ENCODE measurements at regions not wholly inside any gene's neighbourhood (a gene's known extent, or its start where the extent isn't known, plus 50 kb on each side); places are given as distances from the start of the nearest gene placed in this dataset.

- Histone ChIP-seq H3K27ac (ENCODE audit: low read depth, low read length, poor library complexity, severe bottlenecking) (no peak overlapping the region), H4K20me1 (ENCODE audit: insufficient read depth, low read length) (no peaks in the 10 kb centered on the region), H3K36me3 (ENCODE audit: insufficient read depth, low read length) (no peaks in the 10 kb centered on the region), H2AFZ (ENCODE audit: low read length) (no peak overlapping the region), H3K79me2 (ENCODE audit: insufficient read depth, low read depth, low read length) (no peaks in the 10 kb centered on the region), H3K4me1 (ENCODE audit: insufficient read depth, low read length, poor library complexity, severe bottlenecking) (no peaks in the 10 kb centered on the region), H3K4me3 (ENCODE audit: low read depth, low read length, poor library complexity, severe bottlenecking) (no peak overlapping the region), H3K4me2 (ENCODE audit: low read length) (no peak overlapping the region), H3K9me3 (ENCODE audit: low read length) (no peaks in the 10 kb centered on the region), H3K9me2 (ENCODE audit: insufficient read depth, low read length) (no peaks in the 10 kb centered on the region)
- intact Hi-C loops (cut with micrococcal nuclease; ENCODE audit: unreplicated experiment) = no loop called here
- POLR2A ChIA-PET = no interaction called here
- CTCF ChIA-PET (ENCODE audit: unreplicated experiment) = interaction anchor here (0.6 kb wide), 1 partner anchor 996 kb away, joined by 3 read pairs; no protein-coding TSS in a partner anchor
- TF ChIP-seq CTCF (conservative IDR thresholded peaks at IDR 0.05; ENCODE audit: low read length) (no peak), EZH2phosphoT487 (IDR thresholded peaks at IDR 0.05; ENCODE audit: borderline replicate concordance, low read depth, low read length) (no peak)
- no TSS peak for BruUV-seq (replicated peaks)
- DNase-seq (ENCODE audit: low spot score) = no peak
These were observed 586.4 kb downstream of the HTR1A start for GRCh38 chr5:63375851-63376250.

DNA sequence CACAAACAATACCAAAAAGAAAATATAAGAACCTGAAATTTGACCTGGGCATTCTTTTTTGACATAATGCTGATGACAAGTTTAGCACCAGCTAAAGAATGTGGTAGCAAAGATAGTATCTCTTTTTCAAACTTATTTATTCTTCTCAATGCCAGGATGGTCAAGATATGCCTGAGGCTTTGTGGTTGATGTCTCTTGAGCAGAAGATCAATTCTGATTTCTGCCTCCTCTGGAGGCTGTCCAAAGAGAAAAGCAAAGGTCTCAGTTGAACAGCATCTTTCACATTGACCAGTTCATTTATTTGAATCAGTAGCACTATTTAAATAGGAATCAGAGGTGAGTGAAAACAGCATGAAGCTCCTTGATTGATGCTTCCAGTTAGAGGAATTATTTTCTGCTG, 588.2 kb downstream of the HTR1A start:
- Histone ChIP-seq H3K79me2 (ENCODE audit: insufficient read depth, low read depth, low read length) (no peaks in the 10 kb centered on the region), H3K36me3 (ENCODE audit: insufficient read depth, low read length) (no peaks in the 10 kb centered on the region), H3K4me3 (ENCODE audit: low read depth, low read length, poor library complexity, severe bottlenecking) (no peak overlapping the region), H3K4me1 (ENCODE audit: insufficient read depth, low read length, poor library complexity, severe bottlenecking) (no peaks in the 10 kb centered on the region), H3K4me2 (ENCODE audit: low read length) (no peak overlapping the region), H4K20me1 (ENCODE audit: insufficient read depth, low read length) (no peaks in the 10 kb centered on the region), H3K27ac (ENCODE audit: low read depth, low read length, poor library complexity, severe bottlenecking) (no peak overlapping the region), H3K9me3 (ENCODE audit: low read length) (no peaks in the 10 kb centered on the region), H3K9me2 (ENCODE audit: insufficient read depth, low read length) (no peaks in the 10 kb centered on the region), H2AFZ (ENCODE audit: low read length) (no peak overlapping the region)
- no peak for TF ChIP-seq EZH2phosphoT487 (IDR thresholded peaks at IDR 0.05; ENCODE audit: borderline replicate concordance, low read depth, low read length)
- no peak for TF ChIP-seq CTCF (conservative IDR thresholded peaks at IDR 0.05; ENCODE audit: low read length)
- intact Hi-C loops (cut with micrococcal nuclease; ENCODE audit: unreplicated experiment) = no loop called here
- no TSS peak for BruUV-seq (replicated peaks)
- DNase-seq (ENCODE audit: low spot score) = no peak
- ChIA-PET POLR2A (no interaction called here), CTCF (ENCODE audit: unreplicated experiment) (no interaction called here)

DNA sequence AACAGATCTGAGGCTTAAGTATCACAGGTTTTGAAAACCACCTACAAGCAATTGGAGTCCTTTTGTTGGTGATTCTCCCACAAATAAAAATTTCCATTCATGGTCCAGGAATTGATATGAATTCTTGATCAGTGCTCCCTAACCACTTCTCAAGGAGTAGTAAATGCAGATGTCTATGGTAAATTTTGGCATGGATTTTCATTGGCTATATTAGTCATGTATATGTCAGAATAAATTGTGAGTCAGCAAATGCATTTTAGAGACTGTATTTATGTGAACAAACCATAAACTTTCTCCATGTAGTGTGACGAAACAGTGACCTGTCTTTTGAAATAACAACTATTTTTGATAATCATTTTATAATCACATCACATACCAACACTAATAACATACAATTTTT, 611.1 kb downstream of the HTR1A start:
- Histone ChIP-seq H3K9me3 (ENCODE audit: low read length) (no peaks in the 10 kb centered on the region), H3K79me2 (ENCODE audit: insufficient read depth, low read depth, low read length) (no peaks in the 10 kb centered on the region), H3K4me2 (ENCODE audit: low read length) (no peak overlapping the region), H2AFZ (ENCODE audit: low read length) (no peak overlapping the region), H3K9me2 (ENCODE audit: insufficient read depth, low read length) (no peaks in the 10 kb centered on the region), H4K20me1 (ENCODE audit: insufficient read depth, low read length) (no peaks in the 10 kb centered on the region), H3K4me1 (ENCODE audit: insufficient read depth, low read length, poor library complexity, severe bottlenecking) (no peaks in the 10 kb centered on the region), H3K27ac (ENCODE audit: low read depth, low read length, poor library complexity, severe bottlenecking) (no peak overlapping the region), H3K36me3 (ENCODE audit: insufficient read depth, low read length) (no peaks in the 10 kb centered on the region), H3K4me3 (ENCODE audit: low read depth, low read length, poor library complexity, severe bottlenecking) (no peak overlapping the region)
- no peak for DNase-seq (ENCODE audit: low spot score)
- CTCF ChIA-PET (ENCODE audit: unreplicated experiment) = no interaction called here
- POLR2A ChIA-PET = no interaction called here
- TF ChIP-seq EZH2phosphoT487 (IDR thresholded peaks at IDR 0.05; ENCODE audit: borderline replicate concordance, low read depth, low read length) = no peak
- no peak for TF ChIP-seq CTCF (conservative IDR thresholded peaks at IDR 0.05; ENCODE audit: low read length)
- no TSS peak for BruUV-seq (replicated peaks)
- intact Hi-C loops (cut with micrococcal nuclease; ENCODE audit: unreplicated experiment) = no loop called here
